Ovary (tissue), 3 donors: ENCODE measurements at regions not wholly inside any gene's neighbourhood (a gene's known extent, or its start where the extent isn't known, plus 50 kb on each side); places are given as distances from the start of the nearest gene placed in this dataset.

ENCODE experiments used
- CTCF ChIP-seq, 3 donors: fragments of 450-650 bp in 2 of 3; fragments of 200-600 bp in 1 of 3; IDR thresholded peaks; one replicate each; pipeline versions ENCODE4 v1.5.1 to v1.8.0; 2016 to 2022; ENCODE audit warnings: antibody characterized with exemption in 3 of 3, mild to moderate bottlenecking in 1 of 3
- EP300 ChIP-seq: sonication (generic); formaldehyde crosslinking; IDR thresholded peaks from one replicate; pipeline ENCODE4 v1.6.1; 2017; ENCODE audit warnings: antibody characterized with exemption
- POLR2A ChIP-seq: fragments of 450-650 bp; IDR thresholded peaks from one replicate; pipeline ENCODE4 v1.6.1; 2017; ENCODE audit warnings: antibody characterized with exemption, mild to moderate bottlenecking, moderate library complexity
- donor health status: DM: no; HTN: no; CAD: no.

- no peak for TF ChIP-seq POLR2A
- TF ChIP-seq CTCF (IDR thresholded peaks at IDR 0.05) = peak; percentile 21 to 70 (median 61)
- TF ChIP-seq EP300 = no peak
Measured at GRCh38 chr12:77724367-77724957, 106.2 kb upstream of the NAV3 start.
